Adrenal gland (tissue), 5 donors: ENCODE measurements at regions not wholly inside any gene's neighbourhood (a gene's known extent, or its start where the extent isn't known, plus 50 kb on each side); places are given as distances from the start of the nearest gene placed in this dataset.

Experiments
- CTCF ChIP-seq, 6 experiments: fragments of 450-650 bp in 4 of 6; fragments of 200-600 bp in 2 of 6; sonication (generic) in 1 of 6; IDR thresholded peaks; 1 replicate in 5 of 6; 2 replicates in 1 of 6; pipeline versions ENCODE4 v1.5.1 to v1.8.0; 2016 to 2021; ENCODE audit warnings: antibody characterized with exemption in 6 of 6, mild to moderate bottlenecking in 2 of 6, moderate library complexity in 1 of 6
- POLR2A ChIP-seq, 2 donors: fragments of 450-650 bp; IDR thresholded peaks; one replicate each; pipeline ENCODE4 v1.6.1; 2017; ENCODE audit warnings: antibody characterized with exemption in 2 of 2, mild to moderate bottlenecking in 2 of 2, moderate library complexity in 1 of 2
- donor health status: DM: no; HTN: no; CAD: no.

- TF ChIP-seq POLR2A (IDR thresholded peaks at IDR 0.05) (no peak), CTCF (IDR thresholded peaks at IDR 0.05) (no peak)
These were observed 176.0 kb downstream of the OLFM1 start for GRCh38 chr9:135263511-135263910.
